GM21528 (cell line): ENCODE measurements at regions not wholly inside any gene's neighbourhood (a gene's known extent, or its start where the extent isn't known, plus 50 kb on each side); places are given as distances from the start of the nearest gene placed in this dataset.

Experiments used
- ATAC-seq: cut with Tn5 transposase; IDR thresholded peaks from one replicate; pipeline ENCODE4 v1.9.1; 2021; ENCODE audit warnings: mild to moderate bottlenecking, moderate library complexity; ENCODE audit not compliant: unreplicated experiment, low FRiP score

GRCh38 chr6:149176971-149177667, 140.4 kb upstream of the TAB2 start:
- no peak for ATAC-seq

GRCh38 chr6:149179431-149179830, 138.1 kb upstream of the TAB2 start:
- no peak for ATAC-seq

GRCh38 chr6:149181304-149181703, 136.2 kb upstream of the TAB2 start:
- no peak for ATAC-seq

- no peak for ATAC-seq
Observed at GRCh38 chr6:149182262-149182661, 135.2 kb upstream of the TAB2 start.

- no peak for ATAC-seq
Observed at GRCh38 chr6:149184523-149184922, 133.0 kb upstream of the TAB2 start.

- ATAC-seq = no peak
Observed at GRCh38 chr6:149185799-149186357, 131.6 kb upstream of the TAB2 start.

- ATAC-seq = no peak
Observed at GRCh38 chr6:149186873-149187272, 130.6 kb upstream of the TAB2 start.

- no peak for ATAC-seq
Observed at GRCh38 chr6:149190224-149190831, 127.2 kb upstream of the TAB2 start.

GRCh38 chr6:149194820-149195558, 122.5 kb upstream of the TAB2 start:
- no peak for ATAC-seq

- ATAC-seq = no peak
Observed at GRCh38 chr6:149196091-149196490, 121.4 kb upstream of the TAB2 start.

- ATAC-seq = no peak
Observed at GRCh38 chr6:149197482-149197881, 120.0 kb upstream of the TAB2 start.

GRCh38 chr6:149198265-149198664, 119.2 kb upstream of the TAB2 start:
- ATAC-seq = no peak

- ATAC-seq = no peak
Observed at GRCh38 chr6:149200282-149200945, 117.1 kb upstream of the TAB2 start.

- ATAC-seq = no peak
Observed at GRCh38 chr6:149201068-149201655, 116.3 kb upstream of the TAB2 start.

- ATAC-seq = no peak
Observed at GRCh38 chr6:149202100-149202499, 115.4 kb upstream of the TAB2 start.

- ATAC-seq = no peak
Observed at GRCh38 chr6:149202952-149203351, 114.6 kb upstream of the TAB2 start.

- ATAC-seq = no peak
Observed at GRCh38 chr6:149203509-149203908, 114.0 kb upstream of the TAB2 start.

GRCh38 chr6:149208134-149208601, 109.3 kb upstream of the TAB2 start:
- ATAC-seq = no peak

- no peak for ATAC-seq
Observed at GRCh38 chr6:149209871-149210775, 107.4 kb upstream of the TAB2 start.
